A549 (cell line): ENCODE measurements at regions not wholly inside any gene's neighbourhood (a gene's known extent, or its start where the extent isn't known, plus 50 kb on each side); places are given as distances from the start of the nearest gene placed in this dataset.

Experiments
- BHLHE40 ChIP-seq: IDR thresholded peaks from 2 replicates; pipeline ENCODE4 v1.6.1; 2012; ENCODE audit warnings: low read depth, low read length, inconsistent platforms
- CEBPB ChIP-seq, 2 experiments: fragments of >200 bp in 1 of 2; sonication (Bioruptor Twin) in 1 of 2; formaldehyde crosslinking in 1 of 2; IDR thresholded peaks; 2 replicates each; pipeline ENCODE4 v1.6.1; 2012 to 2016
- FOXS1 ChIP-seq: fragments of 250-450 bp; sonication (Bioruptor Pico); IDR thresholded peaks from 2 replicates; pipeline ENCODE4 v1.5.0; 2020; ENCODE audit warnings: mild to moderate bottlenecking, moderate library complexity
- HOXB13 ChIP-seq: fragments of 250-450 bp; sonication (Bioruptor Pico); IDR thresholded peaks from 2 replicates; pipeline ENCODE4 v1.5.0; 2020; ENCODE audit warnings: low read depth, mild to moderate bottlenecking, moderate library complexity
- JUNB ChIP-seq: fragments of >200 bp; sonication (Bioruptor Twin); formaldehyde crosslinking; IDR thresholded peaks from 2 replicates; pipeline ENCODE4 v1.6.1; 2016
- KDM5A ChIP-seq: fragments of 200-600 bp; sonication (generic); IDR thresholded peaks from 2 replicates; pipeline ENCODE4 v1.6.1; 2016; ENCODE audit warnings: antibody characterized with exemption, mild to moderate bottlenecking
- POLR2A ChIP-seq: IDR thresholded peaks from 2 replicates; pipeline ENCODE4 v1.6.1; 2012; ENCODE audit warnings: mild to moderate bottlenecking, low read length
- RAD21 ChIP-seq, 2 experiments: fragments of >200 bp in 1 of 2; sonication (Bioruptor Twin) in 1 of 2; formaldehyde crosslinking in 1 of 2; IDR thresholded peaks in 1 of 2; conservative IDR thresholded peaks in 1 of 2; 2 replicates in 1 of 2; 3 replicates in 1 of 2; pipeline ENCODE4 v1.6.1; 2012 to 2018; ENCODE audit warnings: inconsistent platforms in 1 of 2
- REST ChIP-seq: fragments of 200-600 bp; sonication (generic); IDR thresholded peaks from 2 replicates; pipeline ENCODE4 v1.6.1; 2016; ENCODE audit warnings: antibody characterized with exemption, mild to moderate bottlenecking, moderate library complexity
- SMC3 ChIP-seq: fragments of >200 bp; sonication (Bioruptor Twin); formaldehyde crosslinking; IDR thresholded peaks from 3 replicates; pipeline ENCODE4 v1.6.1; 2018; ENCODE audit warnings: inconsistent platforms
- ZNF302 ChIP-seq: fragments of 250-450 bp; sonication (Bioruptor Pico); IDR thresholded peaks from 2 replicates; pipeline ENCODE4 v1.9.0; 2021; ENCODE audit warnings: inconsistent platforms, mild to moderate bottlenecking, moderate library complexity
- TF ChIP-seq, protein P1 (sequence below): fragments of 150-350 bp; IDR thresholded peaks from 2 replicates; pipeline ENCODE4 v1.6.1; 2014; ENCODE audit warnings: low read depth, mild to moderate bottlenecking, low read length
- TF ChIP-seq, protein P2 (sequence below): fragments of >200 bp; sonication (Bioruptor Twin); formaldehyde crosslinking; IDR thresholded peaks from 3 replicates; pipeline ENCODE4 v1.5.1; 2016
- TF ChIP-seq, protein P3 (sequence below): IDR thresholded peaks from 2 replicates; pipeline ENCODE4 v1.6.1; 2012

DNA sequence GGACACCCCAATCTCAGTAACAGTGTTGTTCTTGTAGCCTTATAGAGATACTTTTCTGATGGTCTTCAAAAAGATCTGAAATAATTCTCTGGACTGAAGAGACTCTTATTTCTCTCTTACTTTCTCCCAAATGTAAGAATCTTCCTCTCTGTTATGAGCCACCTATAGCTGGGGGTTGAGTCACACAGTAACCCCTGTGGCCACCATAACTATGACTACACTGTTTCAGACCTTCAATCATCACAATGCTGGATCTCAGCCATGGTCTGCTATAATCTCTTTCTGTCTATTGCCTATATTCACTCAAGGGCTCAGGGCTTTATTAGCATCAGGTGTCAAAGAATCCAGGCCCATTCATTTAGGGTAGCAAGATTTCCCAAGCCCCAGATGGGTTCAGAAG, 436.9 kb downstream of the KDM5D start:
- no peak for TF ChIP-seq SMC3
- no peak for TF ChIP-seq POLR2A
- TF ChIP-seq, protein P1, sequence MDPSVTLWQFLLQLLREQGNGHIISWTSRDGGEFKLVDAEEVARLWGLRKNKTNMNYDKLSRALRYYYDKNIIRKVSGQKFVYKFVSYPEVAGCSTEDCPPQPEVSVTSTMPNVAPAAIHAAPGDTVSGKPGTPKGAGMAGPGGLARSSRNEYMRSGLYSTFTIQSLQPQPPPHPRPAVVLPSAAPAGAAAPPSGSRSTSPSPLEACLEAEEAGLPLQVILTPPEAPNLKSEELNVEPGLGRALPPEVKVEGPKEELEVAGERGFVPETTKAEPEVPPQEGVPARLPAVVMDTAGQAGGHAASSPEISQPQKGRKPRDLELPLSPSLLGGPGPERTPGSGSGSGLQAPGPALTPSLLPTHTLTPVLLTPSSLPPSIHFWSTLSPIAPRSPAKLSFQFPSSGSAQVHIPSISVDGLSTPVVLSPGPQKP = no peak
- no peak for TF ChIP-seq BHLHE40
- TF ChIP-seq JUNB = no peak
- no peak for TF ChIP-seq RAD21 (conservative IDR thresholded peaks at IDR 0.05 in 1 of 2, IDR thresholded peaks at IDR 0.05 in 1 of 2)
- TF ChIP-seq, protein P2, sequence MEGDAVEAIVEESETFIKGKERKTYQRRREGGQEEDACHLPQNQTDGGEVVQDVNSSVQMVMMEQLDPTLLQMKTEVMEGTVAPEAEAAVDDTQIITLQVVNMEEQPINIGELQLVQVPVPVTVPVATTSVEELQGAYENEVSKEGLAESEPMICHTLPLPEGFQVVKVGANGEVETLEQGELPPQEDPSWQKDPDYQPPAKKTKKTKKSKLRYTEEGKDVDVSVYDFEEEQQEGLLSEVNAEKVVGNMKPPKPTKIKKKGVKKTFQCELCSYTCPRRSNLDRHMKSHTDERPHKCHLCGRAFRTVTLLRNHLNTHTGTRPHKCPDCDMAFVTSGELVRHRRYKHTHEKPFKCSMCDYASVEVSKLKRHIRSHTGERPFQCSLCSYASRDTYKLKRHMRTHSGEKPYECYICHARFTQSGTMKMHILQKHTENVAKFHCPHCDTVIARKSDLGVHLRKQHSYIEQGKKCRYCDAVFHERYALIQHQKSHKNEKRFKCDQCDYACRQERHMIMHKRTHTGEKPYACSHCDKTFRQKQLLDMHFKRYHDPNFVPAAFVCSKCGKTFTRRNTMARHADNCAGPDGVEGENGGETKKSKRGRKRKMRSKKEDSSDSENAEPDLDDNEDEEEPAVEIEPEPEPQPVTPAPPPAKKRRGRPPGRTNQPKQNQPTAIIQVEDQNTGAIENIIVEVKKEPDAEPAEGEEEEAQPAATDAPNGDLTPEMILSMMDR = no peak
- no peak for TF ChIP-seq REST
- no peak for TF ChIP-seq CEBPB (IDR thresholded peaks at IDR 0.05)
- no peak for TF ChIP-seq KDM5A
- TF ChIP-seq, protein P3, sequence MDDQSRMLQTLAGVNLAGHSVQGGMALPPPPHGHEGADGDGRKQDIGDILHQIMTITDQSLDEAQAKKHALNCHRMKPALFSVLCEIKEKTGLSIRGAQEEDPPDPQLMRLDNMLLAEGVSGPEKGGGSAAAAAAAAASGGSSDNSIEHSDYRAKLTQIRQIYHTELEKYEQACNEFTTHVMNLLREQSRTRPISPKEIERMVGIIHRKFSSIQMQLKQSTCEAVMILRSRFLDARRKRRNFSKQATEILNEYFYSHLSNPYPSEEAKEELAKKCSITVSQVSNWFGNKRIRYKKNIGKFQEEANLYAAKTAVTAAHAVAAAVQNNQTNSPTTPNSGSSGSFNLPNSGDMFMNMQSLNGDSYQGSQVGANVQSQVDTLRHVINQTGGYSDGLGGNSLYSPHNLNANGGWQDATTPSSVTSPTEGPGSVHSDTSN = no peak
- TF ChIP-seq HOXB13 (CRISPR knock-in tag) = no peak
- no peak for TF ChIP-seq ZNF302 (CRISPR knock-in tag)
- TF ChIP-seq FOXS1 (CRISPR knock-in tag) = no peak
